OCI-LY7 (cell line): ENCODE measurements at regions not wholly inside any gene's neighbourhood (a gene's known extent, or its start where the extent isn't known, plus 50 kb on each side); places are given as distances from the start of the nearest gene placed in this dataset.

Experiments used
- BruUV-seq: library from RNA; stranded (reverse); fragments of 400-500 nt; replicated peaks from 2 replicates; lab custom pipeline; 2021; lab: Mats Ljungman, UMichigan
- CTCF ChIA-PET: fragments of 300-600 bp; sonication (Branson Sonifier 250); formaldehyde crosslinking; loops from one replicate; lab custom pipeline; 2022; ENCODE audit warnings: antibody characterized with exemption; ENCODE audit not compliant: unreplicated experiment; lab: Charles Lee
- POLR2A ChIA-PET: fragments of 300-600 bp; sonication (Branson Sonifier 250); formaldehyde crosslinking; loops from one replicate; lab custom pipeline; 2022; ENCODE audit warnings: antibody characterized with exemption; lab: Charles Lee
- DNase-seq: peaks from one replicate; pipeline ENCODE4 v3.0.0-alpha.2; 2015; ENCODE audit warnings: low spot score
- H2AFZ ChIP-seq: fragments of 200-600 bp; sonication (generic), shearing (Covaris generic); 2 replicates; pipeline ENCODE4 v1.6.1; 2014; ENCODE audit warnings: mild to moderate bottlenecking, antibody characterized with exemption, low read length, moderate library complexity
- H3K27ac ChIP-seq: fragments of 200-600 bp; sonication (generic); 2 replicates; pipeline ENCODE4 v1.5.1; 2014; ENCODE audit warnings: mixed run types, low read depth, mild to moderate bottlenecking, moderate library complexity, low read length, inconsistent platforms; ENCODE audit not compliant: poor library complexity, severe bottlenecking
- H3K36me3 ChIP-seq: fragments of 200-600 bp; sonication (generic); 2 replicates; pipeline ENCODE4 v1.6.1; 2014; ENCODE audit warnings: mild to moderate bottlenecking, antibody characterized with exemption, low read length, moderate library complexity, mixed read lengths; ENCODE audit not compliant: insufficient read depth
- H3K4me1 ChIP-seq: fragments of 200-600 bp; sonication (generic); 2 replicates; pipeline ENCODE4 v1.5.1; 2014; ENCODE audit warnings: mild to moderate bottlenecking, low read length; ENCODE audit not compliant: insufficient read depth, poor library complexity, severe bottlenecking
- H3K4me2 ChIP-seq: fragments of 200-600 bp; sonication (generic); 2 replicates; pipeline ENCODE4 v1.6.1; 2014; ENCODE audit warnings: mild to moderate bottlenecking, low read length
- H3K4me3 ChIP-seq: fragments of 200-600 bp; sonication (generic); 2 replicates; pipeline ENCODE4 v1.5.1; 2014; ENCODE audit warnings: mild to moderate bottlenecking, low read depth, low read length; ENCODE audit not compliant: poor library complexity, severe bottlenecking
- H3K79me2 ChIP-seq: fragments of 200-600 bp; sonication (generic); 2 replicates; pipeline ENCODE4 v1.6.1; 2016; ENCODE audit warnings: low read depth, mild to moderate bottlenecking, low read length, moderate library complexity, mixed read lengths; ENCODE audit not compliant: insufficient read depth
- H3K9me2 ChIP-seq: fragments of 200-600 bp; sonication (generic); 2 replicates; pipeline ENCODE4 v1.6.1; 2016; ENCODE audit warnings: mild to moderate bottlenecking, low read length, mixed read lengths; ENCODE audit not compliant: insufficient read depth
- H3K9me3 ChIP-seq: fragments of 200-600 bp; sonication (generic); 2 replicates; pipeline ENCODE4 v1.6.1; 2014; ENCODE audit warnings: mild to moderate bottlenecking, mixed run types, low read length, mixed read lengths
- H4K20me1 ChIP-seq: fragments of 200-600 bp; sonication (generic); 2 replicates; pipeline ENCODE4 v1.6.1; 2014; ENCODE audit warnings: mild to moderate bottlenecking, antibody characterized with exemption, low read length, moderate library complexity, mixed read lengths; ENCODE audit not compliant: insufficient read depth
- EZH2phosphoT487 ChIP-seq: fragments of 200-600 bp; sonication (generic); IDR thresholded peaks from 2 replicates; pipeline ENCODE4 v1.6.1; 2018; ENCODE audit warnings: low read depth, borderline replicate concordance, mild to moderate bottlenecking, mixed run types, antibody characterized with exemption, low read length, moderate library complexity, mixed read lengths
- intact Hi-C: fragments of 100-400 bp; cut with micrococcal nuclease; formaldehyde crosslinking; loops from one replicate; pipeline ENCODE4 v1.10.0; 2022; ENCODE audit not compliant: unreplicated experiment
- TF ChIP-seq, protein P1 (sequence below): fragments of 200-600 bp; sonication (generic); conservative IDR thresholded peaks from 2 replicates; pipeline ENCODE4 v1.5.1; 2014; ENCODE audit warnings: mild to moderate bottlenecking, antibody characterized with exemption, low read length, moderate library complexity, mixed read lengths

GRCh38 chr6:2448826-2449571 is 203.6 kb upstream of the GMDS start:
- H4K20me1 ChIP-seq = no peaks in the 10 kb centered on the region; the same call in 1 of the 2 replicates
- intact Hi-C loops = loop anchor here (10.0 kb wide), 1 partner anchor 844 kb away; the partner anchor contains the start of gene FOXC1

GRCh38 chr6:2447931-2448330 is 202.5 kb upstream of the GMDS start:
- no peak for DNase-seq
- Histone ChIP-seq H3K4me1 (no peaks in the 10 kb centered on the region), H3K9me3 (no peaks in the 10 kb centered on the region), H3K9me2 (no peaks in the 10 kb centered on the region), H3K27ac (no peak overlapping the region), H2AFZ (no peak overlapping the region), H4K20me1 (no peaks in the 10 kb centered on the region; the same call in 1 of the 2 replicates), H3K4me3 (no peak overlapping the region), H3K36me3 (no peaks in the 10 kb centered on the region), H3K4me2 (no peak overlapping the region), H3K79me2 (no peaks in the 10 kb centered on the region)
- BruUV-seq = no TSS peak
- ChIA-PET CTCF (no interaction called here), POLR2A (no interaction called here)
- TF ChIP-seq, protein P1, sequence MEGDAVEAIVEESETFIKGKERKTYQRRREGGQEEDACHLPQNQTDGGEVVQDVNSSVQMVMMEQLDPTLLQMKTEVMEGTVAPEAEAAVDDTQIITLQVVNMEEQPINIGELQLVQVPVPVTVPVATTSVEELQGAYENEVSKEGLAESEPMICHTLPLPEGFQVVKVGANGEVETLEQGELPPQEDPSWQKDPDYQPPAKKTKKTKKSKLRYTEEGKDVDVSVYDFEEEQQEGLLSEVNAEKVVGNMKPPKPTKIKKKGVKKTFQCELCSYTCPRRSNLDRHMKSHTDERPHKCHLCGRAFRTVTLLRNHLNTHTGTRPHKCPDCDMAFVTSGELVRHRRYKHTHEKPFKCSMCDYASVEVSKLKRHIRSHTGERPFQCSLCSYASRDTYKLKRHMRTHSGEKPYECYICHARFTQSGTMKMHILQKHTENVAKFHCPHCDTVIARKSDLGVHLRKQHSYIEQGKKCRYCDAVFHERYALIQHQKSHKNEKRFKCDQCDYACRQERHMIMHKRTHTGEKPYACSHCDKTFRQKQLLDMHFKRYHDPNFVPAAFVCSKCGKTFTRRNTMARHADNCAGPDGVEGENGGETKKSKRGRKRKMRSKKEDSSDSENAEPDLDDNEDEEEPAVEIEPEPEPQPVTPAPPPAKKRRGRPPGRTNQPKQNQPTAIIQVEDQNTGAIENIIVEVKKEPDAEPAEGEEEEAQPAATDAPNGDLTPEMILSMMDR = no peak
- no peak for TF ChIP-seq EZH2phosphoT487
- intact Hi-C loops = loop anchor here (10.0 kb wide), 1 partner anchor 843 kb away; the partner anchor contains the start of gene FOXC1

More at GRCh38 chr6:2448826-2449571, 203.6 kb upstream of the GMDS start:
- Histone ChIP-seq H2AFZ (no peak overlapping the region), H3K27ac (no peak overlapping the region), H3K4me2 (no peak overlapping the region), H3K4me1 (no peaks in the 10 kb centered on the region), H3K4me3 (no peak overlapping the region), H3K9me2 (no peaks in the 10 kb centered on the region), H3K9me3 (no peaks in the 10 kb centered on the region), H3K36me3 (no peaks in the 10 kb centered on the region), H3K79me2 (no peaks in the 10 kb centered on the region)
- POLR2A ChIA-PET = no interaction called here
- peak; percentile 27 for DNase-seq
- BruUV-seq = no TSS peak
- TF ChIP-seq EZH2phosphoT487 = no peak
- TF ChIP-seq, protein P1 = peak; percentile 83
- CTCF ChIA-PET = no interaction called here
